ENCODE measurements at regions not wholly inside any gene's neighbourhood (a gene's known extent, or its start where the extent isn't known, plus 50 kb on each side); places are given as distances from the start of the nearest gene placed in this dataset.
"Not testable (repeated sequence)": the region's sequence is repeated elsewhere in the genome, so short reads cannot be mapped to it uniquely, and the experiment has no call there.

DNA sequence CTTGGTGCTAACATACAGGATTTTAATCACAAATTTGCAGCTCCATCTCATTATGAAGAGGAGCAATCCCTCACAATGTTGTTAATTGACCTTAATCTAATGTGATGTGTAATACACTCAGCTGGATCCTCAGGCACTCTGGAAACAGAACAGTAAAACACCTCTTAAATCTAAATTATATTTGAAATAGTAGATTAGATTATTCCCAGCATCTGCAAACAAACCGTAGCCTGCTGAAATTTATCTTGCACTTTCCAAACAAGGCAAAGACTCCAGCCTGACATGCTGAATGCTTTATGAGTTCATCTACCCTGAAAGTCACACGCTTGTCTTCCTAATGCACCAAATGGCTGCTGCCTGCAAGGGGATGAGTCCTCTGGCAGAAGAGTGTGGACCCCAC, 402.3 kb upstream of the GYPC start:
- no peak for ATAC-seq

DNA sequence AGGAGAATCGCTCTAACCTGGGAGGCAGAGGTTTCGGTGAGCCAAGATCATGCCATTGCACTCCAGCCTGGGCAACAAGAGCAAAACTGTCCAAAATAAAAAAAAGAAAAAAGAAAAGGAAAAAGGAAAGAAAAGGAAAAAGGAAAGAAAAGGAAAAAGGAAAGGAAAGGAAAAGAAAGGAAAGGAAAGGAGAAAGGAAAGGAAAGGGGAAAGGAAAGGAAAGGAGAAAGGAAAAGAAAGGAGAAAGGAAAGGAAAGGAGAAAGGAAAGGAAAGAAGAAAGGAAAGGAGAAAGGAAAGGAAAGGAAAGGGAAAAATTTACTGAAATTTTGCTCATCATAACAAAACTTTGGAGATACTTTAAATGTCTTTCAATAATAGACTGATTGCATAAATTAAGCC, 391.3 kb upstream of the GYPC start:
- no peak for ATAC-seq

DNA sequence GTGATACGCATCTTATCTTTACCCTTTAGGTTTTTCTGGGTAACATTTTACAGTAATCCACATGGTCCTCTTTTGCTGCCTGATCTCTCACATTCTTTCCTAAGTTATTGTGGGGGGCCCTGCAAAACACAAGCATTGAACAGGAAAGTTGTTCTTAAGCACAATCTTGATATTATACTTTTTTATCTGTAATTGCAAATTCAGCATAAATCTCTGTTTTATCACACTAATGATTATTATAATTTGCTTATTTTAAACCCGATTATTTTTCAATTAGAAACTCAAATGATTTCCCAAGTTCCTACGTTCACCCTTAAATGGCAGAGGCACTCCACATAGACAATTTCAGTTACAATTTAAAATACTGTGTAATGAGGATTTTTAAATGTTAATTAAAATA, 386.0 kb upstream of the GYPC start:
- ATAC-seq = no peak

DNA sequence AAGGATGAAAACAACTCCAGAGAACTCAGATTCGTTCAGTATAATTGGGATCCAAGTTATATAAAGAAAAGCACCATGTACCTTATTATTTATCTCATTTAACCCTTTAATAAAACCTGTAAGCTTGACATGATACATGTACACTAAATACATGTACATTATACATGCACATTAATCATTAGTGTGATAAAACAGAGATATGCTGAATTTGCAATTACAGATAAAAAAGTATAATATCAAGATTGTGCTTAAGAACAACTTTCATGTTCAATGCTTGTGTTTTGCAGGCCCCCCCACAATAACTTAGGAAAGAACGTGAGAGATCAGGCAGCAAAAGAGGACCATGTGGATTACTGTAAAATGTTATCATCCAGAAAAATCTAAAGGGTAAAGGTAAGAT, 385.4 kb upstream of the GYPC start:
- no peak for ATAC-seq

DNA sequence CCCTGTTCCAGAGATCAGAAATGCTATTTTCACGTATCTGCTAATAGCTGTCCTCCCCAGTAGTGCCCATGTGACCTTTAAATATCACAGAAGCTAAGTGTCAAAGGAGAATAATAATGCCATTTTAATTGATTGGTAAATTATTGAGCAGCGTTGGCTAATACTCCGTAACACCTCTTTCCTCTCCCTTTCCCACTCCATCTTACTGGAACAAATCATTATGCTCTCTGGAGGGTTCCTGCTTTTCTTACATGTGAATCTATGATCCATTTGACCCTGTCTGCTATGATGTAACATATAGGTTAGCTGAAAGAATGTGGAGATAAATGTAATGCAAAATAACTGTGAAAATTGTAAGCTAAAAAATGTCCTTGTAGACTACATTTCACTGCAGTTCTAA, 383.6 kb upstream of the GYPC start:
- ATAC-seq = no peak

DNA sequence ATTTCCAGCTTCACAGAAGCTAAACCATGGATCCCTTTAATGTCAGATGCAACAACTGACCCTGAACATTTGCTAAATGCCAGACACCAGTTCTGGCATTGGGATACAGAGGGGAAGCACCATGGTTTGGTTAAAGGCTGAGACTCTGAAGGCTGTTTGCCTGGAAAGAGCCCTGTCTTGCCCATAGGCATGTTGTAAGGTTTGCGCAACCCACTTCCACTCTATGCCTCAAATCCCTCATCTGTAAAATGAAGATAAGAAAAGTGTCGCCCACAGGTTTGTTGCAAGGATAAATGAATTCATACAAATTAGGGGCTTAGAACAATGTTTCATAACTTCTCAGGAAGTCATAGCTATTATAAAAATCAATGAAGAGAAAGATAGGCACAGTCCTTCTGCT, 380.9 kb upstream of the GYPC start:
- no peak for ATAC-seq

DNA sequence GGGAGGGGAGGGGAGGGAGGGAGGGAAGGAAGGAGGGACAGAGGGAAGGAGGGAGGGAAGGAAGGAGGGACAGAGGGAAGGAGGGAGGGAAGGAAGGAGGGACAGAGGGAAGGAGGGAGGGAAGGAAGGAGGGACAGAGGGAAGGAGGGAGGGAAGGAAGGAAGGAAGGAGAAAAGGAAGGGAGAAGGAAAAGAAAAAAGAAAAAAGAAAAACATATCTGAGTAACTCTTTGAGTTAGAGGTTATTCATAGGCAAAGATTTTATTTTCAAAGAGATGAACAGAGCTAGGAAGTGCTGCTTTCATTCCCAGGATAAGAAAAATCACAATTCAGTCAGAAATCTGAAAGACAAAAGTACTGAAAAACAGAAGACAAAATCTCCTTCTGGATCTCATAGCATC, 379.7 kb upstream of the GYPC start:
- not testable (repeated sequence) for ATAC-seq

DNA sequence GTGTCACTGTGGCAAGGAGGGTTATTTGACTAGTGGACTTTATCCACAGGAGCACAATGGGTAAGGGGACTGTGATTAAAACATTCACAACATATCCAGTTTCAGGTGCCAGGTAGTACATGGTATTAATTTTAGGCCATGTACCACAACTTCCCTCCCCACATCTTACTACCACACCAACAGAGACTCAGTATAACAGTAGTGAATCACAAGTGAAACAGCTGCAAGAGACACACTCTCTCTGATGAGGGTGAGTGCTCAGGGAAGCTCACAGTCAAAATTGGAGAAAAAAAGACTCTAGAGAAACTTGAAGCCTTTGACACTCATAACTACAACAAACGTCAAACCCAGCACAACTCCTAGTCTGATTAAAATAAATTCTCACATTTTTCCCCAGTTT, 367.6 kb upstream of the GYPC start:
- no peak for ATAC-seq

DNA sequence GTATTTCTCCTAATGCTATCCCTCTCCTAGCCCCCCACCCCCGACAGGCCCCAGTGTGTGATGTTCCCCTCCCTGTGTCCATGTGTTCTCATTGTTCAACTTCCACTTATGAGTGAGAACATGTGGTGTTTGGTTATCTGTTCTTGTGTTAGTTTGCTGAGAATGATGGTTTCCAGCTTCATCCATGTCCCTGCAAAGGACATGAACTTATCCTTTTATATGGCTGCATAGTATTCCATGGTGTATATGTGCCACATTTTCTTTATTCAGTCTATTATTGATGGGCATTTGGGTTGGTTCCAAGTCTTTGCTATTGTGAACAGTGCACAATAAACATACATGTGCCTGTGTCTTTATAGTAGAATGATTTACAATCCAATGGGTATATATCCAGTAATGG, 362.0 kb upstream of the GYPC start:
- ATAC-seq = not testable (repeated sequence)

DNA sequence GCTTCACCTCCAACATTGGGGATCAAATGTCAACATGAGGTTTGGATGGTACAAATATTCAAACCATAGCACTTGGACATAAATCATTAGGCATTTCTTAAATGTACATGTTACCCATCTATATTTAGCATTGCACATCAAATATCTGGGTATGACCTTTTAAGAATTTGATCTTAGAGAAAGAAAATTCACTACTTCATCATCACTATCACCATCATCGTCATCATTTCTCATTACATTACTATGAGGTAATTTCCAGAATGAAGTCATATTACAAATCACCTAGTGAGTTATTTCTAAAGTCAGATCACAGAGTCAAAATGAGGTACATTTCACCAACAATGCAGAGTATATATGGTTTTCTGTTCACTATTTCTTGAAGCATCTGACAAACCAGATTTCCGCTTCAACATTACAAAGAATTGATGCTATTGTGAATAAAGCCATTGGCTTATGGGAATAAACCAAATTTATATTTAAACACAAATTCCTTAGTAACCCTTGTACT, 356.4 kb upstream of the GYPC start:
- no peak for ATAC-seq

DNA sequence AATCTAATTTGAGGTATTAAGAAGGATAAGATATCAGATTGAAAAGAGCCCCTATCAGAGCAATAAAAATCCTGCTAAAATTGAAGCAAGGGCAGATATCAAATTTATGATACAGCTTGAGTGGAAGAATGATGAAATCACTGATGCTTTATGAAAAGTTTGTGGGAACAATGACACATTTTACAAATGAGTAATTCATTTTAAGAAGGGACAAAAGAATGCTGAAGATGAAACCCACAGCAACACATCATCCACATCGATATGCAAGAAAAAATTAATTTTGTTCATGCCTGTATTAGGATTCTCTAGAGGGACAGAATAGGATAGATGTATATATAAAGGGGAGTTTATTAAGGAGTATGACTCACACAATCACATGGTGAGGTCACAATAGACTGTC, 355.6 kb upstream of the GYPC start:
- no peak for ATAC-seq

DNA sequence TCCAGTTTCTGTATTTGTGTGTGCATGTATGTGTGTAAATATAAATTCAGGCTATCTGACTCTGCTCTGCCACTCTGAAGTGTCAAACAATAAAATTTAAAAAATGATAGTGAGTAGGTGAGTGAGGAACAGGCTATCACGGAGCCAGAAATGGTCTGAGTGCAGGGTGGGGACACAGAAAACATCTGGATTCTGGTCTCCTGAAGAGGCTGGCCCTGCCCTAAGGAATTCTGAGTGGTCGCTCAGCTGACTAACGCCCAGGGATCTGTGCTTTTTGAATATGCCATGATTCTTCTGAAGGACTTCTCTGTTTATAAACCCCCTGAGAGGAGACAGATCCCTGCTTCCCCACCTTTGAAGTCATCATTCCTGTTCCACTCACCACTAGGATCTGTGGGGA, 353.9 kb upstream of the GYPC start:
- no peak for ATAC-seq

DNA sequence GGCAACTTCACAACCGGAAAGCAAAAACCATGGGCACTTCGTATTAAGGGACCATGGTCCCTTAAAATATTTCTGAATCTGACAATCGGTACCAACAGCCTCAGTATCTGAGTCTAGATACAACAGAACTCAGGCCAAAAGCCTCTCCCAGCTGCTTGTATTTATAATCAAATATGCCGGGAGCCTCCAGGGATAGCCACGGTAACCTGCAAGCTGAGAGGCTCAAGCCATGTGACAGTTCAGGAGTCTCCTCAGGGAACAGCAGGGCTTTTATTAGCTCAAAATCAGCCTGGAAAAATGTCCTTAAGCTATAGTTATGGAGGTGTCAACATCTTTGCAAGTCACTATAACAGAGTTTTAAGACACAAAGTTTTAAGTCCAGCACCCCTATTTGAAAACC, 352.8 kb upstream of the GYPC start:
- ATAC-seq = no peak

DNA sequence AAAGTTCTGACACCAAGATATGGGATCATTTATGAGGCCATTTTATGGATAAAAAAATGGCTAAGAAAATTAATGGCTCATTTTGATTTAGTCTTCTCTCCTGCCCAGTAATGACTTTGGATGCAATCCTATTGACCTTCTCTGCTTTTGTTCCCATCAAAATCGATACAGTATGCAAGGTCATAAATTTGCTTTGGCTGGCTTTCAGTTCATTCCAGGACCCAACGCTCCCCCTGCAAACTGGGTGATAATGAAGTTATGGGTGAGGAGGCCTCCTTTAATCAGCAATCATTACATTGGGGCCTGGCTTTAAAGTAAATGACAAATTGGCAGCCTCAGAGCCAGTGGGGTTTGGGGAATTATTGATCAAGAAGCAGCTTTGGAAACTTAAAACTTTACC, 351.8 kb upstream of the GYPC start:
- no peak for ATAC-seq

DNA sequence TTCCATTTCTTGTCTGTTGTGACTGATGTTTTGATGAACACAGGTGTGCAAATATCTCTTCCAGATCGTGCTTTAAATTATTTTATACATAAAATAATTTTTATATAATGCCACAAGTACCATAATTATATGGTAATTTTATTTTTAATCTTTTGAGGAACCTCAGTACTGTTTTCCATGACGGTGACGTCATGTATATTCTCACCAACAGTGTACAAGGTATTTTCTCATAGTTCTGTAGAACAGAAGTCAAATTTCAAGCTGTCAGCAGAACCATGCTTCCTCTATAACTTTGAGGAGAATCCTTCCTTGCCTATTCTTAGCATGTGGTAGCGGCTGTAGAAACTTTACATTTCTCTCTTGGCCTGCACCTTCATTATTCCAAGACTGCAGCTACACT, 349.4 kb upstream of the GYPC start:
- ATAC-seq = no peak

DNA sequence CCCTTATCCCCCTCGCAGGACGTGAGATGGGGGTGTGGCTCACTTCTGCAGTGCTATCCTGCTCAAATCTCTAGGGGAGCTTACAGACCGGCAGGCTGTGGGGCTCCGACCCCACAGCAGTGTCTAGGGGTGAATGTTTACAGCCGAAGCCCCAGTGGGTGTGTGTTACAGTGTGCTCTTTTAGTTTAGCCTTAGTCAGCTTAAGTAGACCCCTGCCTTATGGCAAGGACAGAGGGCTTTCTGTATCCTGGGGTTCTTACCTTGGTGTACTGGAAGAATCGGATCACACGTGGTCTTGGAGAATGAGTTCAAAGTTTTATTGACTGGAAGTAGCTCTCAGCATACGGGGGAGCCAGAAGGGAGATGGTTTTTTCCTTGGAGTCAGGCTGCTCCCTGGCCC, 348.2 kb upstream of the GYPC start:
- ATAC-seq = no peak

DNA sequence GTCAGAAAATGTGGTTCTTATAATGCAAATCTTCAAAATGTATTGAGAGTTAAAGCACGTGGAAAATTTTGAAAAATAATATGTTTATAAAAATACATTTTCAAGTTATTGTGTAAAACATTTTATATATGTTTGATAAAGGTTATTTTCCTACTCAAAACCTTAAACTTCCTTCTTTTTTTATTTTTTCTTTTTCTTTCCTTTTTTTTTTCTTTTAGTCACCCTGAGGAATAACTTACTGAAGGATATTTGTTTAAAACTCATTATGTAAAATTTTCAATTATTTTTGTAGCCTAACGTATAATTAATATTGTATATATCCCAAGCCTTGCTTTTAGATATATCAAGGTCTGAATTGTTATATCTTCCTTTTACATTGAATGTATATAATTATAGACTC, 346.8 kb upstream of the GYPC start:
- no peak for ATAC-seq

DNA sequence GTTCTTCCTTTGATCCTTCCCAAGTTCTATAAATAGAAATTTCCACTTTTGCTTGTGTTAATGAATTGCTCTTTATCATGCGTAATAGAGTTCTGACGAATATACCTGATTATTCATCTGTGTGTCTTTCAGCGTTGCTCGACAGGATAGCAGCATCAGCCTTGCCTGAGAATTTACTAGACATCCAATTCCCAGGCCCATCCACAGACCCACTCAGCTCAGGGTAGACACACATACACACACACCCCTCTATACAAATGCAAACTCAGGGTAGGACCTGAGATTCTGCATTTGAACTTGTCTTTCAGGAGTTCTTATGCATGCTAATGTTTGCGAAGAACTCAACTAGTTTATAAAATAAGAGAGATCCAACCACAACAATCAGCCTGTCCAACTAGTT, 343.4 kb upstream of the GYPC start:
- no peak for ATAC-seq

DNA sequence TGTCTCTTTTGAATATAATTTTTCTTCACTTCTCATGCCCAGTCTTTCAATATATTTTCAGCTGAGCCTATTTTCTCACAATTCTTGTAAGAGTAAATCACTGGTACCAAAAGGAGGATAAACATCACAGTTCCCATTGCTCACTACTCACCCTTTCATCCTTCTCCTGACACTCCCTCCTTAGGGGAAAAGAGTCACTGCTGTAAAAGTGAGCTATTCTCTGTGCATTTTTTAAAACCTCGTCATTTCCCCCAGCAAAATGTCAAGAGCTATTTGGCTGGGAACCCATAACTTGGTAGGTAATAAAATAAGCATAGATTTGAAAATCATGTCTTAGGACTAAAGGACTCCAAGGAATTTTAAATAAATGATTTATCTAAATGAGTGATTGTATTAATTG, 340.1 kb upstream of the GYPC start:
- ATAC-seq = no peak

DNA sequence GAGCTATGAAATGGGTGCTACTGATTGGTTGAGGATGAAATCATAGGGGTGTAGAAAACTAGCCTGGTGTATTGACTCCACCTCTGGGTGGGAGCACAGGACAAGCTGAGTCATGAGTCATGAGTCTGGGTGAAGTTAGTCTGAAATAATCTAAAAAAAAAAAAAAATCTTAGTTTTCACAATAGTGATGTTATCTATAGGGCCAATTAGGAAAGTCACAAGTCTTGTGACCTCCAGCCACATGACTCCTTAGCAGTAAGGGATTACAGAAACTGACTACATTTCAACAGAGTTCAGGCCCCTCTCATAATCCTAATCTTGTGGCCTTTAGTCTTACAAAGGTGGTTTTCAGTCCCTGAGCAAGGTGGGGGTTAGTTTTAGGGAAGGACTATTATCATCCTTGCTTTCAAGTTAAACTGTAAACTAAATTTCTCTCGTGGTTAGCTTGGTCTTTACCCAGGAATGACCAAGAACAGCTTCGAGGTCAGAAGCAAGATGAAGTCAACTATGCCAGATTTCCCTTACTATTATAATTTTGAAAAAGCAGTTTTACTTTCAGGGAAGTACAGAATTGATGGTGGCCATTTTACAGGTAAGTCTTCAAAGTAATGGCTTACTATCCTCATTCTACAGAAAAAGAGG, 338.0 kb upstream of the GYPC start:
- no peak for ATAC-seq

DNA sequence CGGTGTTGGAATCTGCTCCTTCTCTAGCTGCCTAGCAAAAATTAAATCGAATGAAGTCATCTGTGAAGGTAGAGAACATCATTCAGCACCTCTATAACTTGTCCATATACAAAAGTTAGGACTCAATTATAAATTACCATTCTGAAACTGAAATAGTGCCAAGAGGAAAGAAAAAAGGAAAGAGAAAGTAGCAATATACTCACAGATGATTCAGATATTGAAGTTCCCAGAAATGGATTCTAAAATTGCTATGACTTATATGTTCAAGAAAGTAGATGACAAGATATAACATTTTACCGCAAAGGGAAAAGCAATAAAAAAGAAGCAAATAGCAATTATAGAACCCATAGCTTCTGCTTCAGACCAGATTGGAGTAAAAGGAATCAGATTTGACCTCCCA, 333.6 kb upstream of the GYPC start:
- ATAC-seq = no peak

DNA sequence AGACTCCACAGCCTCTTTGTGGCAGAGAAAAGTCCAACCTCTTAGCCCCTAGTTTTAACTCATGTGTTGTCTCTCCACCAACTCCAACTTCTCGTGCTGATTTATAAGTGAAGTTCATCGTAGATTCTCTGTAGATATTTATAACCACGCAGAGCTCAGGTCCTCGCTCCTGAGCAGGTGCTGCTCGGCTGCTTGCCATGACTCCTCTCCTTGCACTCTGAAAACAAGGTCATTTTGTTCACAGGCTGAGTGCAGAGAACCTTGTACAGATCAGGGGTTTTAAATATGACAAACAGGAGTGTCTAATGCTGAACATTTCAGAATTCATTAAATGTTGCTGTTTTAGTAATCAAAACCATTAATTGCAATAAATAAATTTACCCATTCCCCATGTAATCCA, 330.8 kb upstream of the GYPC start:
- no peak for ATAC-seq

DNA sequence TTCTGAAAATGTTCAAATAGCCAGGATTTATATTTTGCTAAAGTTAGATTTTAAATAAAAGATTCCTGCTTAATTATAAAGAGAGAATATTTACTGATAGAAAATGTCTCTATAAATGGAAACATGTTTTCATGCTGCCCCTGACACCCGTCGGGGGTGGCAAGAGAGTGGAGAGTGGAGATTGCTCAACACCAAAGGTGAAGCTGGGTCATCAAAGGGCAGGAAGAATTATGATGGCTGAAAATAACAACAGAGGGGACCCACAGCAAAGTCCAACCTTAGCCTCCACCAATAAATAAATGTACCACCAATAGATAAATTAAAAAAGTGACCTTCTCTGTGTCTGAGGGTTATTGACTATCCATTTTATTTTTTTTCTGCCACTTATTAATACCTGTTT, 326.8 kb upstream of the GYPC start:
- no peak for ATAC-seq

DNA sequence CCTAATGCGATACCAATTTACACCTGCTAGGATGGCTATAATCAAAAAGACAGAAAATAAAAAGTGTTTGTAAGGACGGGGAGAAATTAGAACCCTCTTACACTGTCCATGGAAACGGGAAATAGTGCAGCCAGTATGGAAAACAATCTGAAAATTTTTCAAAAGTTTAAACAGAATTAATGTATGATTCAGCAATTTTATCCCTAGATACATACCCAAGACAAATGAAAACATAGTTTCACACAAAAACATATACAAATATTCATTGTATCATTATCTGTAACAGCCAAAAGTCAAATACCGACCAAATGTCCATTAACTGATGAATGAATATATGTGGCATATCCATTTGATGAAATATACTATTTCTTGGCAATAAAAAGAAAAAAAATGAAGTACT, 313.5 kb upstream of the GYPC start:
- ATAC-seq = no peak

DNA sequence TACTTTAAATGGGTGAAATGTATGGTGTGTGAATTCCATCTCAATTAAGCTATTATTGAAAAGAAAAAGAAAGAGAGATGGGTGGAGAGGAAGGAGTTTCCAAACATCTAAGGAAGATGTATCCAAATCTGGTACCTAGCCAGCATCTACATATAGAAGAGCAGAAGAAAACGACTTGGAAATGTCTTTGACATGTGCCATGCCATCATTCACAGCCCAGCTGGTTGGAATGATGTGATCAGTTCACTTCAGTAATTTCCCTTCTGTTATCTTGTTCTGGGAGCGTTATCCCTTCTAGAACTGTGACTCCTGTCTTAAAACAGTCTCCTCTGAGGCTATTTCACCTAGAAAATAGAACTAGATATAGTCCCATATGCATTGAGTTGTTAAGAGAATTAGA, 312.8 kb upstream of the GYPC start:
- no peak for ATAC-seq

DNA sequence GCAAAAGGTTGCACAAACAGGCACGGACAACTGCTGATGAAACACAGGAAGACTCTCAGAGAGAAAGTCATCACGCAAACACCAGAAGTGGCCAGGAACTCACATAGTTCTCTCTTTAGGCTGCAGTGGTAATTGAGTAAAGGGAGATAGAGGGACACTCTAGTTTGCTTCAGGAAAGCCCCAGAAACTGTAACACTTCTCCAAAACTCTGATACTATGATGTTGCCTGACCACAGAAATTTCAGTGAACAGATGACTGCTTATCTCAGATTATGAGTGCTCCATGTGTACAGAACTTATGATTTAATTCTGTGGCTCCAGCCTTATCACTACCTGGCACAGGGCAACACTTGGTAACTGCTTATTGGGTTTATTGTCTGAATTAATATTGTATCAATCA, 311.5 kb upstream of the GYPC start:
- no peak for ATAC-seq

Measured in activated CD4-positive, CD25-positive, alpha-beta regulatory T cell treated with anti-CD3 and anti-CD28 coated beads, Interleukin-2, amount 50 U/mL, for 24 hours (primary cell).